ENCODE measurements at regions not wholly inside any gene's neighbourhood (a gene's known extent, or its start where the extent isn't known, plus 50 kb on each side); places are given as distances from the start of the nearest gene placed in this dataset.

GRCh38 chr2:194182888-194183287, 1474.1 kb upstream of the SLC39A10 start:
- TF ChIP-seq ZNF202 (tag by site-specific recombination; IDR thresholded peaks at IDR 0.05; ENCODE audit: borderline replicate concordance) (no peak), SP3 (tag by site-specific recombination; IDR thresholded peaks at IDR 0.05) (no peak), ZNF248 (tag by site-specific recombination; IDR thresholded peaks at IDR 0.05) (no peak), ZNF837 (tag by site-specific recombination; IDR thresholded peaks at IDR 0.05) (no peak), ZBTB7A (tag by site-specific recombination; IDR thresholded peaks at IDR 0.05; ENCODE audit: low read depth) (no peak), ZNF555 (tag by site-specific recombination; conservative IDR thresholded peaks at IDR 0.05) (no peak), ZSCAN18 (tag by site-specific recombination; IDR thresholded peaks at IDR 0.05) (no peak), KLF16 (tag by site-specific recombination; IDR thresholded peaks at IDR 0.05) (no peak), YY2 (tag by site-specific recombination; IDR thresholded peaks at IDR 0.05) (no peak), ZBTB20 (tag by site-specific recombination; IDR thresholded peaks at IDR 0.05) (no peak), PATZ1 (tag by site-specific recombination; IDR thresholded peaks at IDR 0.05) (no peak), ZNF239 (tag by site-specific recombination; IDR thresholded peaks at IDR 0.05) (no peak), ZNF404 (tag by site-specific recombination; IDR thresholded peaks at IDR 0.05) (no peak), SCRT2 (tag by site-specific recombination; IDR thresholded peaks at IDR 0.05) (no peak)
- H3K27ac ChIP-seq (ENCODE audit: extremely low read depth, low read depth, low read length), result no peak overlapping the region
- ChIA-PET CTCF (no interaction called here), POLR2A (no interaction called here)
- H3K36me3 ChIP-seq (ENCODE audit: control insufficient read depth in 2 of 2, insufficient read depth in 1 of 2, low read length in 2 of 2), result no peaks in the 10 kb centered on the region
- H3K9me3 ChIP-seq (ENCODE audit: control insufficient read depth, insufficient read depth, low read depth, low read length), result no peaks in the 10 kb centered on the region
- no peak overlapping the region for H3K4me3 ChIP-seq (ENCODE audit: low read depth, low read length)
- no peaks in the 10 kb centered on the region for H3K4me1 ChIP-seq (ENCODE audit: control insufficient read depth, insufficient read depth, low read length)

GRCh38 chr2:194176134-194176533, 1480.9 kb upstream of the SLC39A10 start:
- no peak overlapping the region for H3K4me3 ChIP-seq (ENCODE audit: low read depth, low read length)
- H3K4me1 ChIP-seq (ENCODE audit: control insufficient read depth, insufficient read depth, low read length), result no peaks in the 10 kb centered on the region
- no peak for TF ChIP-seq ZNF76 (tag by site-specific recombination; IDR thresholded peaks at IDR 0.05; ENCODE audit: borderline replicate concordance, low read depth)
- CTCF ChIA-PET, result no interaction called here
- no peaks in the 10 kb centered on the region for H3K9me3 ChIP-seq (ENCODE audit: control insufficient read depth, insufficient read depth, low read depth, low read length)
- no peaks in the 10 kb centered on the region for H3K36me3 ChIP-seq (ENCODE audit: control insufficient read depth in 2 of 2, insufficient read depth in 1 of 2, low read length in 2 of 2)
- POLR2A ChIA-PET, result no interaction called here
- H3K27ac ChIP-seq (ENCODE audit: extremely low read depth, low read depth, low read length), result no peak overlapping the region

- no peak overlapping the region for H3K27ac ChIP-seq (ENCODE audit: extremely low read depth, low read depth, low read length)
- CTCF ChIA-PET, result interaction anchor here (0.6 kb wide), 2 partner anchors 42 to 1355 kb away, joined by 3 read pairs; no protein-coding TSS in a partner anchor
- TF ChIP-seq ZNF654 (tag by site-specific recombination; IDR thresholded peaks at IDR 0.05; ENCODE audit: low read depth) (peak; percentile 22), ZNF341 (tag by site-specific recombination; IDR thresholded peaks at IDR 0.05; ENCODE audit: low read depth) (no peak), ZNF221 (tag by site-specific recombination; IDR thresholded peaks at IDR 0.05; ENCODE audit: borderline replicate concordance) (no peak)
- H3K9me3 ChIP-seq (ENCODE audit: control insufficient read depth, insufficient read depth, low read depth, low read length), result no peaks in the 10 kb centered on the region
- no peaks in the 10 kb centered on the region for H3K4me1 ChIP-seq (ENCODE audit: control insufficient read depth, insufficient read depth, low read length)
- H3K4me3 ChIP-seq (ENCODE audit: low read depth, low read length), result no peak overlapping the region
- H3K36me3 ChIP-seq (ENCODE audit: control insufficient read depth in 2 of 2, insufficient read depth in 1 of 2, low read length in 2 of 2), result no peaks in the 10 kb centered on the region
- POLR2A ChIA-PET, result no interaction called here
Measured at GRCh38 chr2:194166818-194167217, 1490.2 kb upstream of the SLC39A10 start.
